A673 (cell line): ENCODE measurements at regions not wholly inside any gene's neighbourhood (a gene's known extent, or its start where the extent isn't known, plus 50 kb on each side); places are given as distances from the start of the nearest gene placed in this dataset.
A peak's percentile ranks its signal among the peaks of the same experiment; 100 is the strongest.

Experiments
- BruUV-seq: library from RNA; stranded (reverse); fragments of 400-500 nt; replicated peaks from 2 replicates; lab custom pipeline; 2021; lab: Mats Ljungman, UMichigan
- CTCF ChIA-PET: fragments of 300-600 bp; sonication (Branson Sonifier 250); formaldehyde crosslinking; loops from one replicate; lab custom pipeline; 2022; ENCODE audit warnings: antibody characterized with exemption; lab: Charles Lee
- POLR2A ChIA-PET: fragments of 300-600 bp; sonication (Branson Sonifier 250); formaldehyde crosslinking; loops from one replicate; lab custom pipeline; 2022; ENCODE audit warnings: antibody characterized with exemption; ENCODE audit not compliant: low non-redundant PET; lab: Charles Lee
- DNase-seq: peaks from one replicate; pipeline ENCODE4 v3.0.0-alpha.2; 2015; ENCODE audit warnings: low spot score
- H3K27ac ChIP-seq: fragments of 200-600 bp; sonication (generic); 2 replicates; pipeline ENCODE4 v1.5.1; 2016; ENCODE audit warnings: mixed run types, low read depth, mild to moderate bottlenecking, mixed read lengths, antibody characterized with exemption, low read length; ENCODE audit not compliant: poor library complexity, severe bottlenecking
- H3K27me3 ChIP-seq: fragments of 200-600 bp; sonication (generic); replicated peaks from 2 replicates; pipeline ENCODE4 v1.6.1; 2017; ENCODE audit warnings: mixed run types, low read depth, mild to moderate bottlenecking, mixed read lengths, antibody characterized with exemption, low read length; ENCODE audit not compliant: insufficient read depth, poor library complexity
- H3K36me3 ChIP-seq: fragments of 200-600 bp; sonication (generic); 2 replicates; pipeline ENCODE4 v1.6.1; 2016; ENCODE audit warnings: mixed run types, mild to moderate bottlenecking, mixed read lengths, antibody characterized with exemption, low read length; ENCODE audit not compliant: insufficient read depth, poor library complexity, severe bottlenecking
- H3K4me1 ChIP-seq: fragments of 200-600 bp; sonication (generic); 2 replicates; pipeline ENCODE4 v1.6.1; 2017; ENCODE audit warnings: mixed run types, mild to moderate bottlenecking, mixed read lengths, antibody characterized with exemption, low read length; ENCODE audit not compliant: insufficient read depth, poor library complexity, severe bottlenecking
- H3K4me3 ChIP-seq: fragments of 200-600 bp; sonication (generic); 2 replicates; pipeline ENCODE4 v1.5.1; 2016; ENCODE audit warnings: low read depth, mixed run types, mild to moderate bottlenecking, mixed read lengths, low read length; ENCODE audit not compliant: poor library complexity, severe bottlenecking
- H3K9me3 ChIP-seq: fragments of 200-600 bp; sonication (generic); 2 replicates; pipeline ENCODE4 v1.6.1; 2016; ENCODE audit warnings: mixed run types, low read depth, mild to moderate bottlenecking, mixed read lengths, antibody characterized with exemption, low read length; ENCODE audit not compliant: poor library complexity, severe bottlenecking
- EZH2 ChIP-seq: fragments of 200-600 bp; sonication (generic); IDR thresholded peaks from 2 replicates; pipeline ENCODE4 v1.6.1; 2017; ENCODE audit warnings: borderline replicate concordance, low read depth, mild to moderate bottlenecking, mixed read lengths, antibody characterized with exemption, low read length; ENCODE audit not compliant: poor library complexity, severe bottlenecking
- intact Hi-C: fragments of 100-400 bp; cut with micrococcal nuclease; formaldehyde crosslinking; loops from one replicate; pipeline ENCODE4 v1.10.0; 2022; ENCODE audit not compliant: unreplicated experiment
- TF ChIP-seq, protein P1 (sequence below): fragments of 300-800, 200-600 bp; sonication (generic); conservative IDR thresholded peaks from 2 replicates; pipeline ENCODE4 v1.5.1; 2017; ENCODE audit warnings: low read depth, mild to moderate bottlenecking, antibody characterized with exemption, low read length, moderate library complexity, mixed read lengths

DNA sequence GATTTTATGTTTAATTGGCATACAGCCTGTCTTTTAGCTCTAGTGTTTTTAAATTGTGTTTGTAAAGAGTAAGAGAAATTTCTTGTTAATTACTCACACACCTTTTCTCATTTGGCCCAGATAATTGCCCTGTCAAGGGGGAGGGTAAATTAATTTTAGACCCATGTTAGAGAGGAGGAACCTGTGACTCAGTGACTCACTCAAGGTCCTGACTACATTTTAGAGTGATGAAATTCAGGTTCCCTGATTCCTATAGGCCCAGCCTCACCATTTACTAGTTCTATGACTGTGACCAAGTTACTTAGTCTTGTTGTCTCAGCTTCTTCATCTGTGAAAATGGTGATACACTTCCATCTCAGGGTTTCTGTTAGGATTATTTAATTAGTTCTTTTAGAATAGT, 125.2 kb upstream of the DPH6 start:
- Histone ChIP-seq H3K4me1 (peaks cover 30% of the 10 kb centered on the region), H3K36me3 (no peaks in the 10 kb centered on the region), H3K9me3 (no peaks in the 10 kb centered on the region), H3K27ac (no peak overlapping the region), H3K27me3 (no peaks in the 10 kb centered on the region), H3K4me3 (no peak overlapping the region)
- no TSS peak for BruUV-seq
- CTCF ChIA-PET = no interaction called here
- no peak for DNase-seq
- POLR2A ChIA-PET = no interaction called here
- TF ChIP-seq, protein P1, sequence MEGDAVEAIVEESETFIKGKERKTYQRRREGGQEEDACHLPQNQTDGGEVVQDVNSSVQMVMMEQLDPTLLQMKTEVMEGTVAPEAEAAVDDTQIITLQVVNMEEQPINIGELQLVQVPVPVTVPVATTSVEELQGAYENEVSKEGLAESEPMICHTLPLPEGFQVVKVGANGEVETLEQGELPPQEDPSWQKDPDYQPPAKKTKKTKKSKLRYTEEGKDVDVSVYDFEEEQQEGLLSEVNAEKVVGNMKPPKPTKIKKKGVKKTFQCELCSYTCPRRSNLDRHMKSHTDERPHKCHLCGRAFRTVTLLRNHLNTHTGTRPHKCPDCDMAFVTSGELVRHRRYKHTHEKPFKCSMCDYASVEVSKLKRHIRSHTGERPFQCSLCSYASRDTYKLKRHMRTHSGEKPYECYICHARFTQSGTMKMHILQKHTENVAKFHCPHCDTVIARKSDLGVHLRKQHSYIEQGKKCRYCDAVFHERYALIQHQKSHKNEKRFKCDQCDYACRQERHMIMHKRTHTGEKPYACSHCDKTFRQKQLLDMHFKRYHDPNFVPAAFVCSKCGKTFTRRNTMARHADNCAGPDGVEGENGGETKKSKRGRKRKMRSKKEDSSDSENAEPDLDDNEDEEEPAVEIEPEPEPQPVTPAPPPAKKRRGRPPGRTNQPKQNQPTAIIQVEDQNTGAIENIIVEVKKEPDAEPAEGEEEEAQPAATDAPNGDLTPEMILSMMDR = no peak
- intact Hi-C loops = no loop called here

DNA sequence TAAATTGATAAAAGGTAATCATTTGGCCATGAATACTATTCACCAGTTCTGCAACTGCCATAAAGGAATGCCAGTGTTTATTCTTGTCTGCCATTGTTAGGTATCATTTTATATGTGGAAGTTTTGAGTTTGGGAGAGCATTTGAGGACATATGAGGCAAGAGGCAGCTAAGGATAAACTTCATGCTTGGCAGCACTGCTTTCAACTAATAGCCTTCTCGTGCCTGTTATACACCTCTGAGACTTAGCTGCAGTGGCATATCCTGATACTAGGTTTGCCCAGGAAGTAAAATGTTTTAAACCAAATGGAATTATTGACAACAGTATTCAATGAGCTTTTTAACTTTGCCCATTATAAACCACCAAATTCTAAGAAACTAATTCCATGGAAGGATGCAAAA, 126.0 kb upstream of the DPH6 start:
- no TSS peak for BruUV-seq
- no peak overlapping the region for H3K27ac ChIP-seq
- H3K4me3 ChIP-seq = no peak overlapping the region
- no peaks in the 10 kb centered on the region for H3K9me3 ChIP-seq
- POLR2A ChIA-PET = no interaction called here
- no peak for TF ChIP-seq EZH2
- TF ChIP-seq, protein P1 = no peak
- peaks cover 30% of the 10 kb centered on the region for H3K4me1 ChIP-seq
- no peaks in the 10 kb centered on the region for H3K27me3 ChIP-seq
- no peaks in the 10 kb centered on the region for H3K36me3 ChIP-seq
- DNase-seq = no peak
- intact Hi-C loops = no loop called here
- CTCF ChIA-PET = no interaction called here

DNA sequence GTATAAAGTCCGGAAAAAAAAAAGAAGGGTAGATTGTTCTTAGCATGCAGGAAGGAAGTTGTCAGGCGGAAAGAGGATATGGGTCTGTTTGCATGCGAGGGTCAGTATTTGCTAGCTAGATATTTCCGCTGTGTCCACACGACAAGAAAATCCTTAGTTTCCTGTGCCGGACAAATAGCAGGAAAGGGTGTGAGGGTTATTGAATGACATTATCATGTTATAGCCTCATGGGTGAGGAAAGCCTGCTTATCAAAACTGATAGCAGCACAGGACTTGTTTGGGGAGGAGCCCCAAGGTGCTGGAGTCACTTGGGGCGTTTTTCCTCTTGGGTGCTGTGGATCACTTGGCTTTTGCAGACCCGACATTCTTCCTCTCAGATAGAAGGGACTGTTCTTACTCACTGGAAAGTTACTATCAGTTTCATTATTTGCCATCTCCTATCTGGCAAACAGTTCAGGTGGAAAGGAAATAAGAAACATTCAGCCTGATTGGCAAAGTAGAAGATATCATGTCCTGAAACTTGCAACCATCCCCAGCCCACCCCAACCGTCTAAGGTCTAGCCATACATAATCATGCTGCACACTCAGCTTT, 127.2 kb upstream of the DPH6 start:
- peak; percentile 42 for DNase-seq
- CTCF ChIA-PET = no interaction called here
- BruUV-seq = no TSS peak
- POLR2A ChIA-PET = no interaction called here
- Histone ChIP-seq H3K9me3 (no peaks in the 10 kb centered on the region), H3K4me3 (no peak overlapping the region), H3K27ac (no peak overlapping the region), H3K27me3 (no peaks in the 10 kb centered on the region), H3K36me3 (no peaks in the 10 kb centered on the region), H3K4me1 (peaks cover 30% of the 10 kb centered on the region)
- intact Hi-C loops = no loop called here
- TF ChIP-seq, protein P1 = no peak
- TF ChIP-seq EZH2 = no peak
